ENCODE measurements at regions not wholly inside any gene's neighbourhood (a gene's known extent, or its start where the extent isn't known, plus 50 kb on each side); places are given as distances from the start of the nearest gene placed in this dataset.
"Not testable (repeated sequence)": the region's sequence is repeated elsewhere in the genome, so short reads cannot be mapped to it uniquely, and the experiment has no call there.

GRCh38 chr1:5628416-5628815 lies 363.8 kb downstream of the NPHP4 start:
- no peaks in the 10 kb centered on the region for H3K36me3 ChIP-seq
- DNase-seq, result no peak
- no peaks in the 10 kb centered on the region for H3K27me3 ChIP-seq
- no peak overlapping the region for H3K4me3 ChIP-seq
- no peaks in the 10 kb centered on the region for H3K9me3 ChIP-seq

- Histone ChIP-seq H3K27me3 (no peaks in the 10 kb centered on the region), H3K36me3 (no peaks in the 10 kb centered on the region), H3K9me3 (no peaks in the 10 kb centered on the region), H3K4me3 (no peak overlapping the region)
- DNase-seq, result no peak
These were observed 368.8 kb downstream of the NPHP4 start for GRCh38 chr1:5623399-5623798.

GRCh38 chr1:5622412-5622811 lies 369.8 kb downstream of the NPHP4 start:
- H3K4me3 ChIP-seq, result no peak overlapping the region
- no peaks in the 10 kb centered on the region for H3K27me3 ChIP-seq
- DNase-seq, result peak; percentile 30
- no peaks in the 10 kb centered on the region for H3K36me3 ChIP-seq
- no peaks in the 10 kb centered on the region for H3K9me3 ChIP-seq

- no peaks in the 10 kb centered on the region for H3K36me3 ChIP-seq
- no peak overlapping the region for H3K4me3 ChIP-seq
- H3K9me3 ChIP-seq, result no peaks in the 10 kb centered on the region
- H3K27me3 ChIP-seq, result no peaks in the 10 kb centered on the region
- DNase-seq, result no peak
These were observed 370.5 kb downstream of the NPHP4 start for GRCh38 chr1:5621692-5622091.

- no peaks in the 10 kb centered on the region for H3K27me3 ChIP-seq
These were observed 371.2 kb downstream of the NPHP4 start for GRCh38 chr1:5620997-5621396.

GRCh38 chr1:5620418-5620817 lies 371.8 kb downstream of the NPHP4 start:
- Histone ChIP-seq H3K9me3 (no peaks in the 10 kb centered on the region), H3K4me3 (no peak overlapping the region), H3K36me3 (no peaks in the 10 kb centered on the region), H3K27me3 (no peaks in the 10 kb centered on the region)
- no peak for DNase-seq

More at GRCh38 chr1:5620997-5621396, 371.2 kb downstream of the NPHP4 start:
- Histone ChIP-seq H3K36me3 (no peaks in the 10 kb centered on the region), H3K4me3 (no peak overlapping the region), H3K9me3 (no peaks in the 10 kb centered on the region)
- DNase-seq, result peak; percentile 15

- DNase-seq, result no peak
- no peak overlapping the region for H3K4me3 ChIP-seq
These were observed 372.8 kb downstream of the NPHP4 start for GRCh38 chr1:5619469-5619868.

GRCh38 chr1:5617546-5617945 lies 374.7 kb downstream of the NPHP4 start:
- Histone ChIP-seq H3K27me3 (no peaks in the 10 kb centered on the region), H3K9me3 (no peaks in the 10 kb centered on the region), H3K4me3 (no peak overlapping the region), H3K36me3 (no peaks in the 10 kb centered on the region)
- DNase-seq, result no peak

More at GRCh38 chr1:5619469-5619868, 372.8 kb downstream of the NPHP4 start:
- no peaks in the 10 kb centered on the region for H3K9me3 ChIP-seq
- no peaks in the 10 kb centered on the region for H3K27me3 ChIP-seq
- no peaks in the 10 kb centered on the region for H3K36me3 ChIP-seq

- Histone ChIP-seq H3K9me3 (no peaks in the 10 kb centered on the region), H3K36me3 (no peaks in the 10 kb centered on the region), H3K4me3 (no peak overlapping the region), H3K27me3 (no peaks in the 10 kb centered on the region)
- DNase-seq, result no peak
These were observed 375.1 kb downstream of the NPHP4 start for GRCh38 chr1:5617179-5617520.

GRCh38 chr1:5616366-5617178 lies 375.7 kb downstream of the NPHP4 start:
- H3K36me3 ChIP-seq, result no peaks in the 10 kb centered on the region
- H3K4me3 ChIP-seq, result no peak overlapping the region
- no peaks in the 10 kb centered on the region for H3K27me3 ChIP-seq
- no peaks in the 10 kb centered on the region for H3K9me3 ChIP-seq
- DNase-seq, result no peak

GRCh38 chr1:5615076-5615475 lies 377.1 kb downstream of the NPHP4 start:
- no peak overlapping the region for H3K4me3 ChIP-seq
- no peaks in the 10 kb centered on the region for H3K36me3 ChIP-seq
- H3K9me3 ChIP-seq, result no peaks in the 10 kb centered on the region
- no peaks in the 10 kb centered on the region for H3K27me3 ChIP-seq
- no peak for DNase-seq

GRCh38 chr1:5613900-5614299 lies 378.3 kb downstream of the NPHP4 start:
- H3K9me3 ChIP-seq, result no peaks in the 10 kb centered on the region
- no peaks in the 10 kb centered on the region for H3K27me3 ChIP-seq
- no peaks in the 10 kb centered on the region for H3K36me3 ChIP-seq
- H3K4me3 ChIP-seq, result no peak overlapping the region
- no peak for DNase-seq

- DNase-seq, result no peak
- Histone ChIP-seq H3K36me3 (no peaks in the 10 kb centered on the region), H3K9me3 (no peaks in the 10 kb centered on the region), H3K27me3 (0 out of 2 replicates have a peak, but pooled peaks cover 2% of the 10 kb centered on the region), H3K4me3 (no peak overlapping the region)
These were observed 380.4 kb downstream of the NPHP4 start for GRCh38 chr1:5611851-5612250.

- no peaks in the 10 kb centered on the region for H3K36me3 ChIP-seq
- no peak overlapping the region for H3K4me3 ChIP-seq
- 0 out of 2 replicates have a peak, but pooled peaks cover 2% of the 10 kb centered on the region for H3K27me3 ChIP-seq
- no peak for DNase-seq
- no peaks in the 10 kb centered on the region for H3K9me3 ChIP-seq
These were observed 380.8 kb downstream of the NPHP4 start for GRCh38 chr1:5611431-5611830.

- no peaks in the 10 kb centered on the region for H3K36me3 ChIP-seq
- no peak overlapping the region for H3K4me3 ChIP-seq
These were observed 381.8 kb downstream of the NPHP4 start for GRCh38 chr1:5610432-5610831.

GRCh38 chr1:5603353-5604104 lies 388.7 kb downstream of the NPHP4 start:
- 0 out of 2 replicates have a peak, but pooled peaks cover 3% of the 10 kb centered on the region for H3K27me3 ChIP-seq
- no peaks in the 10 kb centered on the region for H3K9me3 ChIP-seq
- H3K36me3 ChIP-seq, result no peaks in the 10 kb centered on the region

More at GRCh38 chr1:5610432-5610831, 381.8 kb downstream of the NPHP4 start:
- DNase-seq, result no peak
- Histone ChIP-seq H3K9me3 (no peaks in the 10 kb centered on the region), H3K27me3 (0 out of 2 replicates have a peak, but pooled peaks cover 2% of the 10 kb centered on the region)

GRCh38 chr1:5602718-5603117 lies 389.5 kb downstream of the NPHP4 start:
- DNase-seq, H3K4me3 ChIP-seq, H3K36me3 ChIP-seq, H3K9me3 ChIP-seq, H3K27me3 ChIP-seq: not testable (repeated sequence)

More at GRCh38 chr1:5603353-5604104, 388.7 kb downstream of the NPHP4 start:
- no peak overlapping the region for H3K4me3 ChIP-seq
- DNase-seq, result no peak
